Amygdala (tissue), 56 donors: ENCODE measurements at regions not wholly inside any gene's neighbourhood (a gene's known extent, or its start where the extent isn't known, plus 50 kb on each side); places are given as distances from the start of the nearest gene placed in this dataset.

Source experiments
- DNase-seq, 56 donors: peaks; one replicate each; lab custom pipeline; 2025; lab: John Stamatoyannopoulos, UW

DNA sequence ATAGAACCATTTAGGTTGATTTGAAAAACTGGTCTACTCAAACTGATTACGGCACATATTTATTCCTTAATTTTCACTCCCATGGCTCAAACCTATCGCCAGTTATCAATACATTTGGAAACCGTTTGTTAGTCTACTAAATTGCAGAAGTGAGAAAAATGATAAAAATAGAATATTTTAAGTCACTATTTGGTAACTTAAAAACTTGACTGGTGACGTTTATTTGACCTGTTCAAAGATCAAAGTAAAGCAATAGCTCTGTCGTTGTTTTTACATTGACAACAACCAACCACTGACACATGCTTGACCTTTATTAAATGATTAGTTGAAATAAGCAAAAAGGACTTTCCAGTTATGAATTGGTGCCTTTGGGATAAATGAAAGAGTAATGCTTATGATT lies 402.9 kb upstream of the MAP3K7 start:
- no peak for DNase-seq

DNA sequence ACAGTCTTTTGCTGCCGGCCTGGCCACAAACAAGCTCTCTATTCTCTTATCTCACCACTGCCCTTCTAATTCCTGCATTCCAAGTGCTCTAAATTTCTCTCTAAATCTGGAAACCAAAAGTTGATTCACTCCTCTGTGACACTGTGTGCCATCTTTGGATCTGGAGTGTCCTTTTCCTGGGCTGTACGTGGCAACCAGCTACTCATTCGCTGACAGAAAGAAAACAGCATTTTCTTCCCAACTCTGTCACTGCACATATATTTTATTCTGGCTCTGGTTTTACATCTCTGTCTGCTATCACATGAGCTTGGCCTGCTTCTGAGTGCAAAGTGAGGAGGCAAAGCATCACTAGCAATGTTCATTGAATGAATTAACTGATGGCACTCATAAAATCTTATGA lies 397.2 kb upstream of the MAP3K7 start:
- DNase-seq, result no peak

DNA sequence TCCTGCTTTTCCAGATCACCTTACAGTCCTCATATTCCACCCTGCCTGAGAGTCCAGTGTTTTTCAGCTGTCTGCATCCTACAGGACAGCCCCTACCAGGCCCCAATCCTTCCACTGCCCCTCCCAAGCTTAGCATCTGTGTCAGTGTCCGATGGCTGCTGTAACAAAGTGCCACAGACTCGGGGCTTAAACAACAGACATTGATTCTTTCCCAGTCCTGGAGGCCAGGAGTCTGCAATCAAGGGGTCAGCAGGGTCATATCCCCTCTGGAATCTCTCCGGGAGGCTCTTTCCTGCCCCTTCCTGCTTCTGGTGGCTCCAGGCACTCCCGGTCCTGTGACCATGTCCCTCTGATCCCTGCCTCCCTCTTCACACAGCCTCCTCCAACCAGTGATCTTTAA lies 396.6 kb upstream of the MAP3K7 start:
- no peak for DNase-seq

DNA sequence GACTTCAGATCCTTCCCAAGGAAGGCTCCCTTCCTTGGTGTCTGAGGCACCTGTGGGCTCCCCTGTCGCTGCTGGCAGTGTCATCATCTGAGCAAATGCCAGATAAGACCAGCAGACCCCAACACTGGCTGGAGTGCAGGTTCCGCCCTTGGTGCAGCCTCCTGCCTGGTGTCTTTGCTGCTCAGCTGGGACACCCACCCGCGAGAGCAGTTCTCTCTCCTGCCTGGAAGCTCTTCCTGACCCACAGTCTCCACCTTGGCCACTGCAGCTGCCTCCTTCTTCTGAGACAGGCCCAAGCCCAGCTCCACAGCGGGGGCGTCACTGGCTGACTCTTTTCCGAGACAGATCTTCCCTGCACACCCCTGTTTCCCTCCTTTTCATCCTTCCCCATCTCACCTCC lies 395.7 kb upstream of the MAP3K7 start:
- no peak for DNase-seq

DNA sequence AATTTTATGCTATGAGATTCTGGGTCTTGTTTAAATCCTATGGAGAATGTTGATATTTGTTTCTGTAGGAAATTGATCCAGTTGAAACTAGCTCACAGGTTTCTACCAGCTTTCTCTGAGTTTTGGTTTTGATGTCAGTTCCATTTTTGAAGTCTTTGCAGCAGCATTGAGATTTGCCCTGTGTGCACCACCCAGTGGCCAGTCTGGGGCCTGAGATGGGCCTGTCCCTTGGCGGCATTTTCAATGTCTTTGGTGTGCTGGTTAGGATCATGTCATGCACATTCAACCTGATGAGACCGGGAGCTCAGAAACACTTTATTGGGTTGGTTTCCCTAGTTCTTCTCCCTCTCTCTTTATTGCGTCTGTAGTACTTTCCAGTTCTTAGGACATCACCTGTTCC lies 395.2 kb upstream of the MAP3K7 start:
- DNase-seq, result no peak

DNA sequence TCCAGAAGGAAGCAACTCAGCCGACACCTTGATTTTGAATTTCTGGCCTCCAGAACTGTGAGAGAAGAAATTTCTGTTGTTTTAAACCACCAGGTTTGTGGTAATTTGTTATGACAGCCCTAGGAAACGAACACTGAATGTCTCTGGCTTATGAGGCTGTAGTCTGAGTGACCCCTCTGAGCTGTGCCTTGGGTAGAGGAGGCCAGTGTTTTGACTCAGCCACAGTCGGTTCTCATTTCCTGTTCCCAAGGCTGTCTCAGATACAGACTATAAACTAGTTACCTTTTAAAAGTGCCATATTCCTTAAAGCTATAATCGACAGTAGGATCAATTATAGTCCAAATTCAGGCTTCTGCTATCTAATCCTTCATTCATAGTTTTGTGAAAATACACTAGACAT lies 391.2 kb upstream of the MAP3K7 start:
- no peak for DNase-seq

DNA sequence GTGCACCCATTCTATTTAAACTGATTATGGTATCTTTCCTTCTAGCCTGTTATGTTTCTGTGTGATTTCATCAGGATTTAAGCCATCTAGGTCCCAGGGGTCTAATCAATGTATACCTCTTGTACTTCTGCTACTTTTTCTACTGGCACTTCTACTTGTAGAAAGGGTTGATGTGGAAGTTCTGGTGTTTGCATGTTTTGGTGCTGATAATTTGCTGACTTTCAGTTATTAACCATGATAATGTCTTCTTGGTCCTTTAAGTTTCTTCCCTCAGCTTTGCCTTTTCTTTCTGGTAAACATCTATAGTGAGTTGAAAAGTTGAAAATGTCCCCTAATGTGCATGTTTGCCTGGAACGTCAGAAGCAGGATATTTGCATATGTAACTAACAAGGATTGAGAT lies 390.6 kb upstream of the MAP3K7 start:
- no peak for DNase-seq

DNA sequence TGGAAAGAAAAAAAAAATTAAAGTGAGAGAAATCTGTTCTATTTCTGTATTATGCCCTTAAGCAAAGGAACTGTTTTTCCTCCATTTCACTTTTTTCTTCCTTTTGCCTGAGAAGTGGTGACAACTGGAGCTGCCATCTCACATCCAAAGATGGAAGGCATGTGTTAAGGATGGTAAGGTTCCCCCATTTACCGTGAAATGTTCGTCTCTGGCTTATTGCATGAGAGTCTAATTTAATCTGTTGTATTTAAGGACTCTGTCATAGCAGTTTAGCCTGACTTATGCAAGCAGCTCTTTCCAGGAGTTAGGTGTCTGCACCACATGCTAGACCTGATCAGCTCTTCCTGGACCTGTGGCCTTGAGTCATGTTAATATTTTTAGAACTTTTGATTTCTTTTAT lies 389.5 kb upstream of the MAP3K7 start:
- no peak for DNase-seq

DNA sequence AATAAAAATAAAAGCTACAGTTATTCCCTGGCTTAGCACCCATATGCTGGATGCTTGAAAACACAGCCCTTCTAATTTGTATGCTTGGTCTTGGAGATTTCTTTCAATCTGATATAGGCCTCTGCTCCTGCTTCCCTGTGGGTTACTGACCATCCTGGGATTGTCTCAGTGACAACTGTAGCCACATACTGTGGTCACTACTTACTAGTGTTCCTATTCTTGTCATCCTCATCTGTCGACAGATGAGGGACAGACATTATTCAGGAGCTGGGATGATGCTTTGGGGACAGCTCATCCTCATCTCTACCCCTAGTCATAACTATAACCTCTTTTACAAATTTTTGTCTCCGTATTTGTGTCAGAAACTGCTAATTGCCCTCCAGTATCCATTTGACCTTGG lies 388.9 kb upstream of the MAP3K7 start:
- DNase-seq, result no peak

DNA sequence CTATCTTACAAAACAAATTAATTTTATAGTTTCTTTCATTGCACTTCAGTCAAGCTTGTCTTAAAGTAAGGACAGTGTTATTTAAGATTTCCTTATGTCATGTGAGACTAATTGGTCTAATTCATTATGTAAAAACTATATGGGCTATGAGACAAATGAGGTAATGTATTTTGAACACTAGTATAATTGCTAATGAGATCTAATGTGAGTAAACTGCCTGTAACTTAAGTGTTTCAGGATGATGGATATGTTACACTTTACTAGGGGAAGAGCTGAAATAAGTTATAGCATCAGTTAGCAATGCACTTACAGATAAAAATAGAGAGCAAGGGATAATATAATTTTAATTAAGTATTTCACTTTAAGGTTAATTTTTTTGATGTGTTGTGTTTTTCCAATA lies 386.3 kb upstream of the MAP3K7 start:
- DNase-seq, result no peak

DNA sequence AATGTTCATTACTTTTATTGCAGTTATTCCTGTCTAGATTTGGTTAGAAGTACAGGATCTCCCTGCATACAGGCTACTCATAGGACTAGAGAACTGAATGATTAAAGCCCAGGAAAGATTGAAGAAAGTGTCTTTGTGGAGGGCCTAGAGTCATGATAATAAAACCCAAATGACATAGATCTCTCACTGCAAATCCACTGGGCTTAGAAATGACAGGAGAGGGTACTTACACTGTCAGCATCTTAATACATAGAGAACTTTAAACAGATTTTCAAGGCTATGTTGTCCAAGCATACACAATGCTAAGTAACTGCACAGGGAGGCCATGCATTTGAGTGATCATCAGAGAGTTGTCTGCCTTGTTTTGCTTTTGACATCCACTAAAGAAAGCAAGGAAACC lies 383.8 kb upstream of the MAP3K7 start:
- no peak for DNase-seq

DNA sequence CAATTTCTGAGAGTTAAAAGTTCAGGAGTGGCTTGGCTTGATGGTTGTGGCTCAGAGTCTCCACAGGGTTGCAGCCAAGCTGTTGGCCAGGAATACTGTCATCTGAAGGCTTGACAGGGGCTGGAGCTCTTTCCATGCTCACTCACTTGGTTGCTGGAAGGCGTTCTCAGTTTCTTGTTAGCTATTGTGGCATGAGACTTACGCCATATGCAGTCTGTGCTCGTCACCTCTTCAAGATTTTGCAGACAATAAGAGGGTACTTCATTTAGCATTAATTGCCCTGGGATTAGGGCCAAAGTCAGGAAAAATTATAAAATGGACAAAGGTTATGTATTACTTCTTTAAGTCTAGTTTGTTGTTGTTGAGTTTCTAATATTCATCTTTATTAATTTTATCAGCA lies 380.6 kb upstream of the MAP3K7 start:
- no peak for DNase-seq

DNA sequence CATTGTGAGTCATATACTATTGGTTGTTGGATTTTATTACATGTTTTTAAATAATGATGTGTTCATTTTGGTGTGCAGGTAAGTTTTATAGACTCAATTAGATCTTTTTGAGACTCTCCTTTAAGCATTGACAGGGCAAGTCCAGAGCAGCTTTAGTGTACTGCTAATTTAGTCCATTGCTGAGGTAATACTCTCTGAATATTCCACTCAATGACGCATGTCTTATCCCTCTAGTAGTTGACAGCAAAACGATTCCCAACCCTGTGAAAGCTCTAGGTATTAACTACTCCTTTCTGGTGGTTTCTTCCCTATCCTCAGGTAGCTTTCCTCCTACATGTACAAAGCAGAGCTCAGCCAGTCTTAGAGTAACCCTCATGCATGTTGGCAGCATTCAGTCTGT lies 373.5 kb upstream of the MAP3K7 start:
- no peak for DNase-seq

DNA sequence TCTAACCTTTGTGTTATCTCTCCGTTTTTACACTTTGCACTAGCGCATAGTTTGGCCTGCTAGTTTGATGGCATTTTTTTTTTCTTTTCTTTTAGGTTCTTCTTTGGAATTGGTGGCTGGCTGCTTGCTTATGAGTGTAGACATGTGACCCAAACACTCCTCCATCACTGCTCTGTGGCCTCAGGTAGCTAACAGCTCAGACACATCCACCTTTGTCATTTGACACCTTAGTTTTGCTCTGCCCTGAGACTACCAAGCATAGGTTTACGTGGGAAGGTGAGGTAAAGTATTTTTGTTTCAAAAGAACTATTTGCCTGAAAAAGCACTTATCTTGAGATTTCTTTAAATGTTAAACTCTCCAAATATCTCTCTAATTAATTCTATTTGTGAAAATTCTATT lies 368.4 kb upstream of the MAP3K7 start:
- DNase-seq, result no peak

DNA sequence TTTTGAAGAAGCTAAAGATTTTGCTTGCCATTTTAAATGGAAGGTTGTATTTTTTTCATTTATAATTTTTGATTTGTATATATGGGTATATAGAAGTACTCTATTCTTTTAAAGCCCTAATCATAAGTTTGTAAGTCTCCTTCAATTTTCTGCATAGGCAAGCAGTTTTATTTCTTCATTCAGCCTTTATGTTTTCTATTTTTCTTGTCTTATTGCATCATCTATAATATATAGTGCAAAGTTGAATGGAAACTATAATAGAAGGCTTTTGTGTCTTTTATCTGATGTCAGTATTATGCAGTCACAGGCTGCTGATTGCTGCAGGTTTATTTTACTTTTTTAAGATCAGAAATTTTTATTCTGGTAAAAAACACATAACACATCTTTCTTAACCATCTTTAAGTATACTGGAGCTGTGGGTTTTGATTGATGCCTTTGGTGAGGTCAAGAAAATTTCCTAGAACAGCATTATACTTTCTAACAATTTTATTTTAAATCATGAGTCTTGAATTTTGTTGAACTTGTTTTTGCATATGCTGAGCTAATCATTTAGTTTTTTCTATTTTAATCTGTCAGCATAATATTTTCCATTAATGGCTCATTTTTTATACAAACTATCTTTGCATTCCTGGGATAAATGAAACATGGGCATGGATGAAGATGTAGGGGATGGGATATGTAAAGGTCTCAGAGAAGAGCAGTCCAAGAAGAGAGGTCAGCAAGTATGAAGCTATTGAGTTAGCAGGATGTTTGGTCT lies 366.7 kb upstream of the MAP3K7 start:
- no peak for DNase-seq

DNA sequence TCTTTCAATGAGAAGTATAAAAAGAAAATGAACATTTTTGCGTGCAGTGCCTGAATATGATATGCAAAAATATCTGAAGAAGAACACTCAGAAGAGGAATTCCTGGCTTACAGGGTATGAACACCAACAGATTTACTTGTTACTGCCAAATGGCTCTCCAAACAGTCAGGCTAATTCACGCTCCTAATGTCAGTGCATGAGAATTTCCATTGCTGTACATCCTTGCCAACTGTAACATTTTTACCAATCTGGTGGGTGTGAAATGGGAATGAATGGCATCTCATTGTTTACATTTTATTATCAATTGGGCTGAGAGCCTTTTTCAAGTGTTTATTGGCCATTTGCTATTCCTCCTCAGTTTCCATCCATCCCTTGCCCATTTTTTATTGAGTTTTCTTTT lies 365.3 kb upstream of the MAP3K7 start:
- DNase-seq, result no peak

DNA sequence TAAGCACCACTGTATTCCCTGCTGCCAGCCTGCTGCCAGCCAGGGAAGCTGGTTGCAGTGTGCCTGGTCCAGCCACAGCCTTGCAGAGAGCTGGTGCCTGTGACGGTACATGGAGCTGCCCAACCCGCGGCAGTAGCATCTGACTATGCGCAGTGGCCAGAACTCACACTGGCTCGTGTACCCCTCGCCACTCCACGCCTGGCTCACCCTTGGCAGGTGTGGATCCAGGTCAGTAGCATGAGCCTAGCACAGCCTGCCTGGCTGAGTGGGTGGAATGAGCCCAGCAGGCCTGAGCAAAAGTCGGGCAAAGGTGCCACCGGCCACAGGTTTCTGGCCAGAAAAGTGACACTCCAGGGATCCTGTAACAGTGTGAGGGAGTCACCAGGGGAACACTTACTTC lies 361.7 kb upstream of the MAP3K7 start:
- DNase-seq, result no peak

DNA sequence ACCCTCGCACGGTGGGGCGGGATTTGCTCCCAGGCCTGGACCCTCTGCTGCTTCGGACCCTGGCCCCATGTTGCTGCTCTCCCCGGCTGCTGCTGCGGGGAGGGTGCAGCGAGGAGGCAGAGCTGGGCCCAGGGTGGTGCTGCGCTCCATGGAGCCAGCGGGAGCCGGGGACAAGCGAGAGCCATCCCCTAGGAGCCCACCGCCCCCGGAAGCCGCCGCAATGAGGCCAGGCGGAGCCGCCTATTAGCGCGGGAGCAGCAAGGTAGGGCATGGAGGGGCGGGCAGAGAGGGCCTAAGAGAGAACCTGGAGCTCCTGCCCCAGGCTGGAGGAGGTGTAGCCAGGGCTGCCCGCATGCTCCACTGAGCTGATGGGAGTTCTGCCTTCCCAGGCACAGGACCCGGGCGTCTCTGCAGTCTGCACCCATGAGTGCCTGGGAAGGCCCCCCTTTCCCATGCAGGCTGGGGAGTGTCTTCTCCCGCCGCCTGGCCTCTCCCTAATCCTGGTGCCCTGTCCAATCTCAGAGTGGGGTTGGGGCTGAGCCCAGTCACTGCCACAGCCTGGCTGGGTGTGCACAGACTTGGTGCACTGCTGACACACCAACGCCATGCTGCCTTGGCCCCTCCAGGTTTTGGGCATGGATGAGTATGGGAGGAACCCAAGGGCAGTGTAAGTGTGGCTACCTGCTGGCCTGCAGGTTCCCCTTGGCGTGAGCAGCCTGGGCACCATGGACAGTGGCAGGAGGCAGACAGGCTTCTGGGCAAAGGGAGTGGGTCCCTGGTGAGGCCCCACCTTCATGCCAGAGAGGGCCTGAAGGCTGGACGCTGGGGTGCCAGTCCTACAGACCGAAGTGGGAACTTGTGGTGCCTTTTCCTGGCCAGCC lies 360.6 kb upstream of the MAP3K7 start:
- DNase-seq, result no peak

DNA sequence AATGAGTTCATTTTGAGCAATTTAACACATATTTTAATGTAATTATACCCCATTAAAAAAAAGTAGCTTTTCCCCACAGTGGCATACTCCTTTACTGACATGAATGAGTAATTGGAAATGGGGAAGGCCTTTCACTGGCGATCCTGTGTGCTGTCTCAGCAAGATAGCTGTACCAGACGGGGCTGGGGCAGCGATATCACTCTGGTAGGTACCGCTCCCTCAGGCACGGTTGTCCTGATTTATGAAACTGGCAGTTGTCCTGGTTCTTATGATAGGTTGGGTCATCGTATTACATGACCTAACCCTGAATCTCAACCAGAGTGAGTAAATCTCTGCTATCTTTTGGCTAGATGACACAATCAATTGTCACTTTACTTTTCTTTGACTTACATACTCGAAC lies 355.0 kb upstream of the MAP3K7 start:
- DNase-seq, result no peak

DNA sequence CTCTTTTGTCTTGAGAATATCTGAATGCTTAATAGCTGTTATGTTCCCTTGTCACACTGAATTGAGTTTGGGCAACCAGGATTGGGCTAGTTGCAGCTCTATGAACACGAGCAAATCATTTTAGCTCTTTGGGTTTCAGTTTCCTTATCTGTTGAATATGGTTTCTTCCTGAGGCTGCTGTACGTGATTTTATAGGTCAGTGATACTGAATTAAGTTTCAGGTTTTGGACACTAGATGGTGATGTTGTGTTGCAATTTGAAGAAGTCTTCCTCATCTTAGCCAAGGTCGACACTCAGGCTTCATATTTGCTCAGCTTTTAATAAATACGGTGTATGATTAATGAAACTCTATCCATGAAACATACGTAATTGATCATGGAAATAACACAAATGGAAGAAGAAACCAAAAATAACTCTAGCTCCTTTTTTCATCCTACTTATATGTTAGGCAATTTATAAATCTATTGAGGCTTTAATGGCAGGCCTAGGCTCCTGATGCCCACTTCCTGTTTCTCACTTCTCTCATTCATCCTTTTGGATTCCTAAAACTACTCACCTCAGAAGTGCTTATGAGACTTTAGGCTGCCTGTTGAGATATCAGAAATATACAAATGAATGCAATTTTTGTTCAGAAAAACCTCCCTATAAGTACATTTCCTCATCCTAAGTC lies 354.1 kb upstream of the MAP3K7 start:
- no peak for DNase-seq

DNA sequence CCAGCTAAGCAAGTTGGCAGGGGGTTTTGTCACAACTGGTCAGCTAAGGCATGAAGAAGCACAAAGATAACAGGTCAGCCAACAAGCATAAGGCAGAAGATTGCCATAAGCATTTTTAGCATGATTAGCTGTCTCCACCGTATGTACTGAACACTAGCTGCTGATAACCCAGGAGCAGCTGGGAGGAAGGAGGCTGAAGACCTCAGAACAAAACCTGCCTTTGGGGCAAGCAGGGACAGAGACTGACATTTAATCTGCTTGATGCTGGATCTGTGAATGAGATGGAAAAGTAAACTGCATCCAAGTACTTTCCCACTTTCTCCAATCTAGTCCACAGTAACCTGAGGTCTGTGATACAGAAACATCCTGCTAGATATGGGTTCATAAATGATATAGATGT lies 353.0 kb upstream of the MAP3K7 start:
- no peak for DNase-seq

DNA sequence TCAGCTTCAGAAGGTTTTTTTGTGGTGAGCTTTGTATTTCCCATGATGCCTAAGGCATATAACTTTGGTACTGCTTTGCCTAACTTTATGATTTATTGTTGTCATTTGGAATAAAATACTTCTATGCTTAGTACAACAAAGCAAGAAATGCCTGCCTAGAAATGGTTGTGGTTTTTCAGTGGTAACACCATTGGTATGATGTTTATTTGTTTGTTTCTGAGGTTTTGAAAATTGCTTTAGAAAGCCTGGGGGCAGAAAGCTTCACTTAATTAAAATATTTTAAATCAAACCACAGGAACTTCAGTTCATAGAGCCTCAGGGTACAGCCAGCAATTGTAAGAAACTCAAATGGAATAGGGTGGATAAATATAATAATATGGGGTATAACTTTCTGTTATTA lies 351.2 kb upstream of the MAP3K7 start:
- DNase-seq, result no peak
